ENCODE measurements at regions not wholly inside any gene's neighbourhood (a gene's known extent, or its start where the extent isn't known, plus 50 kb on each side); places are given as distances from the start of the nearest gene placed in this dataset.

- H3K27me3 Mint-ChIP-seq (ENCODE audit: insufficient read depth, low read depth, poor library complexity) = no peaks in the 10 kb centered on the region
- H3K4me3 Mint-ChIP-seq = no peak overlapping the region
- no peaks in the 10 kb centered on the region for H3K4me1 ChIP-seq (ENCODE audit: insufficient read depth)
- H3K4me1 Mint-ChIP-seq = peaks cover 7% of the 10 kb centered on the region; the same call in 2 of the 3 replicates
- DNase-seq (ENCODE audit: low spot score) = no peak
- no peak for ATAC-seq
- H3K9me3 Mint-ChIP-seq = no peaks in the 10 kb centered on the region
- no peaks in the 10 kb centered on the region for H3K36me3 ChIP-seq (ENCODE audit: insufficient read depth)
- no peaks in the 10 kb centered on the region for H3F3A ChIP-seq (replicated peaks; ENCODE audit: low read depth)
- no peaks in the 10 kb centered on the region for H3K79me2 ChIP-seq (replicated peaks; ENCODE audit: insufficient read depth)
- no peaks in the 10 kb centered on the region for H3K27me3 ChIP-seq (ENCODE audit: insufficient read depth)
- H3K36me3 Mint-ChIP-seq (ENCODE audit: low read depth) = no peaks in the 10 kb centered on the region
- no peak overlapping the region for H3K4me2 ChIP-seq
- no peak overlapping the region for H3K27ac ChIP-seq (ENCODE audit: low read depth)
- H3K4me3 ChIP-seq = no peak overlapping the region
- H3K27ac Mint-ChIP-seq = no peak overlapping the region
- peaks cover 6% of the 10 kb centered on the region; the same call in 1 of the 2 replicates for H3K9me2 ChIP-seq (ENCODE audit: insufficient read depth)
- no peaks in the 10 kb centered on the region for H4K20me1 ChIP-seq (replicated peaks; ENCODE audit: insufficient read depth)
- TF ChIP-seq NANOG (IDR thresholded peaks at IDR 0.05; ENCODE audit: borderline replicate concordance) (no peak), EZH2 (IDR thresholded peaks at IDR 0.05; ENCODE audit: low read depth, unreplicated experiment) (no peak), POLR2AphosphoS5 (IDR thresholded peaks at IDR 0.05; ENCODE audit: low read depth) (no peak), ETS1 (IDR thresholded peaks at IDR 0.05) (no peak), ZNF331 (CRISPR knock-in tag; IDR thresholded peaks at IDR 0.05; ENCODE audit: low read depth) (no peak), JUNB (IDR thresholded peaks at IDR 0.05; ENCODE audit: unreplicated experiment) (no peak), CREB1 (CRISPR knock-in tag; IDR thresholded peaks at IDR 0.05; ENCODE audit: low read depth) (no peak), CTCF (conservative IDR thresholded peaks at IDR 0.05; ENCODE audit: low read depth in 2 of 2) (no peak), REST (IDR thresholded peaks at IDR 0.05; ENCODE audit: unreplicated experiment) (no peak), ZNF114 (CRISPR knock-in tag; IDR thresholded peaks at IDR 0.05) (no peak), STAT1 (IDR thresholded peaks at IDR 0.05; ENCODE audit: unreplicated experiment) (no peak), EZH2phosphoT487 (IDR thresholded peaks at IDR 0.05; ENCODE audit: unreplicated experiment) (no peak), ZNF462 (CRISPR knock-in tag; IDR thresholded peaks at IDR 0.05) (no peak)
- H2AFZ ChIP-seq = no peak overlapping the region
Measured at GRCh38 chr7:137172105-137172590, 171.4 kb downstream of the PTN start.
